ENCODE measurements at regions not wholly inside any gene's neighbourhood (a gene's known extent, or its start where the extent isn't known, plus 50 kb on each side); places are given as distances from the start of the nearest gene placed in this dataset.
"Not testable (repeated sequence)": the region's sequence is repeated elsewhere in the genome, so short reads cannot be mapped to it uniquely, and the experiment has no call there.

DNA sequence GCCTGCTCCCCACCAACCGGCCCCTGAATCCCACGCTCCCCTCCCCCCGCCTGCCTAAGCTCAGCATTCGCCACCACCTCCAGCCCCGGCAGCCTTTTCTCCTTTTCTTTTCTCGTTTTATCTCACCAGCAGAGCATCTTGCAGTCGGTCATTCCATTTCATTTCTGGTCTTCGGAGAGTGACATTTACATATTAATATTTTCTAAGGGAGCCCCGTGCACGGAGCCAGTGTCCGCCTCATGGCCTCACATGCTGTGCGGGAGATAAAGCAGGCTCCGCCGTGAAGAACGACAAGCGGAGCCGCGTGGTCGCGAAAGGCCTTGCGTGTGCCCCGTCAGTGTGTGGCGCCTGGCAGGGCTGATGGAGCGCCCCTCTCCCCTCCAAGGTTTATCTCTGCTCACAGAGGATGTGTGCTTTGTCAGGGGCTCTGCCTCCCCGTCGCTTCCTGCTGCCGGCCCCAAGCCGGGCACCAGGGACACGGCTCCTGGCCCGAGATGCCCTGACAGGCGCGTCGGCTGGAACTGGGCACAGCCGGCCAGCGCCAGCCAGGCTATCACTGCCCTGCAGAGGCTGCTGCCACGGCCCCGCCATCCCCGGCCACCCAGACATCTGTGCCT is 95.5 kb upstream of the GSE1 start:
- TF ChIP-seq, protein P1, sequence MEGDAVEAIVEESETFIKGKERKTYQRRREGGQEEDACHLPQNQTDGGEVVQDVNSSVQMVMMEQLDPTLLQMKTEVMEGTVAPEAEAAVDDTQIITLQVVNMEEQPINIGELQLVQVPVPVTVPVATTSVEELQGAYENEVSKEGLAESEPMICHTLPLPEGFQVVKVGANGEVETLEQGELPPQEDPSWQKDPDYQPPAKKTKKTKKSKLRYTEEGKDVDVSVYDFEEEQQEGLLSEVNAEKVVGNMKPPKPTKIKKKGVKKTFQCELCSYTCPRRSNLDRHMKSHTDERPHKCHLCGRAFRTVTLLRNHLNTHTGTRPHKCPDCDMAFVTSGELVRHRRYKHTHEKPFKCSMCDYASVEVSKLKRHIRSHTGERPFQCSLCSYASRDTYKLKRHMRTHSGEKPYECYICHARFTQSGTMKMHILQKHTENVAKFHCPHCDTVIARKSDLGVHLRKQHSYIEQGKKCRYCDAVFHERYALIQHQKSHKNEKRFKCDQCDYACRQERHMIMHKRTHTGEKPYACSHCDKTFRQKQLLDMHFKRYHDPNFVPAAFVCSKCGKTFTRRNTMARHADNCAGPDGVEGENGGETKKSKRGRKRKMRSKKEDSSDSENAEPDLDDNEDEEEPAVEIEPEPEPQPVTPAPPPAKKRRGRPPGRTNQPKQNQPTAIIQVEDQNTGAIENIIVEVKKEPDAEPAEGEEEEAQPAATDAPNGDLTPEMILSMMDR (IDR thresholded peaks at IDR 0.05; ENCODE audit: insufficient read depth, low read length, poor library complexity, severe bottlenecking): no peak
- no peaks in the 10 kb centered on the region for H3K36me3 ChIP-seq (ENCODE audit: control insufficient read depth, insufficient read depth, low read length)
- DNase-seq (ENCODE audit: extremely low read depth, insufficient read length): no peak
- H3K27me3 ChIP-seq (replicated peaks; ENCODE audit: control insufficient read depth, insufficient read depth, low read length): no peaks in the 10 kb centered on the region; the same call in 1 of the 2 replicates
- H3K4me3 ChIP-seq (replicated peaks; ENCODE audit: low read depth, low read length): no peak overlapping the region

DNA sequence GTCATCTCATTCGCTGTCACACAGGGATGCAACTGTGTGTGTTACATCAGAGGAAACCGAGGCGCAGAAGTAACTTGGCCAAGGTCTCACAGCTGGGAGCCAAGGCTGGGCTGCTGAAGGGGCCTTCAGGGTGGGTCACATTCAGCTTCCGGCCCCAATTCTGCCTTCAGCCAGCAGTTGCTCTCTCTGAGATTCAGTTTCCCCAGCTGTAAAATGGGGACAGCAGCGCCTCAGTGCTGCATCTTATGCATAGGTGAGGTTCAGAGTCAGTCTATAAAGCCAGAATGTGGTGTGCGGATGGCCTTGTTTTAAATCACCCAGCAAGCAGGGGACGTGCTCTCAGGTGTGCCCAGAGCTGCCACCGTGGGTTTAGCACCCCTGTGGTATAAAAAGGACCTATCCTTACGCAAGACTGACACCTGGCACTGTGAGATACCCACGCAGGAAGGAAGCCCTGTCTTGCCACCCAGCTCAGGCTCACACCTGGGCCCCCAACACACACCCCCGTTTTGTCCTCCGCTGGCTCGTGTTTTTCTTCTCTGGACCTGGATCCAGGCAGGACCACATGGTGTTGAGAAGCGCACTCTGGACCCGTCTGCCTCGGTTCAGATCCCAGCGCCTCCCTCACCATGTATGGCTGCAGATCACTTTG is 94.6 kb upstream of the GSE1 start:
- no peak overlapping the region for H3K4me3 ChIP-seq (replicated peaks; ENCODE audit: low read depth, low read length)
- DNase-seq (ENCODE audit: extremely low read depth, insufficient read length): no peak
- H3K27me3 ChIP-seq (replicated peaks; ENCODE audit: control insufficient read depth, insufficient read depth, low read length): no peaks in the 10 kb centered on the region; the same call in 1 of the 2 replicates
- TF ChIP-seq, protein P1 (IDR thresholded peaks at IDR 0.05; ENCODE audit: insufficient read depth, low read length, poor library complexity, severe bottlenecking): no peak
- H3K36me3 ChIP-seq (ENCODE audit: control insufficient read depth, insufficient read depth, low read length): no peaks in the 10 kb centered on the region

DNA sequence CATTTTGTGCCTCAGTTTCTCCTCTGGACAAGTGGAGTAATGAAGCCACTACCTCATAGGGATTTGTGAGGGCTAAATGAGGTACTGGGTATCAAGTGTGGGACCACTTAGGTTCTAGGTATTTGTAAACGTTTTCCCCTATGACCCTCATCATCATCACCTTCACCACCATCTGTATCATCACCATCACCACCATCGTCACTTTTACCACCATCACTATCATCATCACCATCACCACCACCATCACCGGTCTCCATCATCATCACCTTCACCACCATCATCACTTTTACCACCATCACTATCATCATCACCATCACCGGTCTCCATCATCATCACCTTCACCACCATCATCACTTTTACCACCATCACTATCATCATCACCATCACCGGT is 94.1 kb upstream of the GSE1 start:
- not testable (repeated sequence) for DNase-seq (ENCODE audit: extremely low read depth, insufficient read length); H3K36me3 ChIP-seq (ENCODE audit: control insufficient read depth, insufficient read depth, low read length); H3K4me3 ChIP-seq (replicated peaks; ENCODE audit: low read depth, low read length); H3K27me3 ChIP-seq (replicated peaks; ENCODE audit: control insufficient read depth, insufficient read depth, low read length)

DNA sequence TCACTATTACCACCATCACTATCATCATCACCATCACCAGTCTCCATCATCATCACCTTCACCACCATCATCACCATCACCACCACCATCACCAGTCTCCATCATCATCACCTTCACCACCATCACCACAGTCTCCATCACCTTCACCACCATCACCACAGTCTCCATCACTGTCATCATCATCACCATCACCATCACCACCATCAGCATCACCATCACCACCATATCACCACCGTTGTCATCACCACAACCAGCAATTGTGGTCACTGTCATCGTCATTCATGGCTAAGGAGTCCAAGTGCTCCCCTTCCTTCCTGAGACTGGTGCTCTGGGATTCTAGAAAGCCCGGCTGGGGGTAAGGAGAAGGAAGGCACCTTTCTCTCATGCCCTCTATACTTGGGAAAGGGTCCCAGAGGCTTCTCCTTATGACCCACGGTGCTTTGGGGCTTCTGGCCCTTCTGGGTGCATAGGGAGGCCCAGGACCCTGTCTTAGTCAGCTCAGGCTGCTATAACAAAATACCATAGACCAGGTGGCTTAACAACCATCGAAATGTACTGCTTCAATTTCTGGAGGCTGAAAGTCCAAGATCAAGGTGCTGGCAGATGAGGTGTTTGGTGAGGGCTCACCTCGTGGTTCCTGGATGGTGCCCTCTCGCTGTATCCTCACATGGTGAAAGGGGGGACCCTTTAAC is 93.4 kb upstream of the GSE1 start:
- TF ChIP-seq, protein P1 (IDR thresholded peaks at IDR 0.05; ENCODE audit: insufficient read depth, low read length, poor library complexity, severe bottlenecking): no peak
- H3K27me3 ChIP-seq (replicated peaks; ENCODE audit: control insufficient read depth, insufficient read depth, low read length): no peaks in the 10 kb centered on the region; the same call in 1 of the 2 replicates
- no peak for DNase-seq (ENCODE audit: extremely low read depth, insufficient read length)
- no peaks in the 10 kb centered on the region for H3K36me3 ChIP-seq (ENCODE audit: control insufficient read depth, insufficient read depth, low read length)
- H3K4me3 ChIP-seq (replicated peaks; ENCODE audit: low read depth, low read length): no peak overlapping the region

DNA sequence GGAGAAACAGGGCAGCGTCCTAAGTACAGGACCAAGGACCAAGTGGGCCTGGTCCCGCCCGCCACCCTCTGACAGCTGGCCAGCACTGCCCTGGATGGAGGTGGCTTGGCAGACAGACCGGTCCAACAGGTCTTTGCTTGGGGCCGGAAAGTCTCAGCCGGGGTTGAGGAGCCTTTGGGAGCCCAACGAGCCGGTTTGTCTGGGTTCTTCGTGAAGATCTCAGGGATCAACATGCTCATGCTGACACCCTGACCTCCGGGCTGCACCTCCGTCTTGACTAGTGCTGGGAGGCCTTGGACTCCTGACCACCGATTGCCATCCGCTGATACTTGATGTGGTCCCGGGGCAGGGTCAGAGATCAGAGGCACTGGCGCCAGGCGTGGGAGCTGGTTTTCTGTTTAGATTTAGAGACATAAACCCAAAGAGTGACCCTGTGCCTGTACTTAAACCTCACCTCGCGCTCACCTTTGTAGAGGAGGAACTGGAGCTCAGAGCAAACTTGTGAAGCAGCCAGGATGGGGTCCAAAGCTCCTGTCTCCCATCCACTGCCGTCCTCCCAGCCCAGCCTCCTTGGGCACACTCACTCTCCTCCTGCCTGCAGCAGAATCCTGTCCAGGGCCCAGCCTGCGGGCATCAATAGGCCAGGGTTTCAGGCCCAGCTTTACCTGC is 92.1 kb upstream of the GSE1 start:
- Histone ChIP-seq H3K27me3 (replicated peaks; ENCODE audit: control insufficient read depth, insufficient read depth, low read length) (no peaks in the 10 kb centered on the region; the same call in 1 of the 2 replicates), H3K36me3 (ENCODE audit: control insufficient read depth, insufficient read depth, low read length) (no peaks in the 10 kb centered on the region), H3K4me3 (replicated peaks; ENCODE audit: low read depth, low read length) (no peak overlapping the region)
- no peak for DNase-seq (ENCODE audit: extremely low read depth, insufficient read length)
- TF ChIP-seq, protein P1 (IDR thresholded peaks at IDR 0.05; ENCODE audit: insufficient read depth, low read length, poor library complexity, severe bottlenecking): no peak
